HG03280 (cell line): ENCODE measurements at regions not wholly inside any gene's neighbourhood (a gene's known extent, or its start where the extent isn't known, plus 50 kb on each side); places are given as distances from the start of the nearest gene placed in this dataset.
"Not testable (repeated sequence)": the region's sequence is repeated elsewhere in the genome, so short reads cannot be mapped to it uniquely, and the experiment has no call there.

Source experiments
- ATAC-seq: cut with Tn5 transposase; IDR thresholded peaks from one replicate; pipeline ENCODE4 v1.9.1; 2021; ENCODE audit warnings: mild to moderate bottlenecking, moderate library complexity; ENCODE audit not compliant: unreplicated experiment

- ATAC-seq, result no peak
Observed at GRCh38 chr6:113221850-113222249, 635.3 kb upstream of the MARCKS start.

GRCh38 chr6:113246186-113246585 lies 611.0 kb upstream of the MARCKS start:
- ATAC-seq, result no peak

DNA sequence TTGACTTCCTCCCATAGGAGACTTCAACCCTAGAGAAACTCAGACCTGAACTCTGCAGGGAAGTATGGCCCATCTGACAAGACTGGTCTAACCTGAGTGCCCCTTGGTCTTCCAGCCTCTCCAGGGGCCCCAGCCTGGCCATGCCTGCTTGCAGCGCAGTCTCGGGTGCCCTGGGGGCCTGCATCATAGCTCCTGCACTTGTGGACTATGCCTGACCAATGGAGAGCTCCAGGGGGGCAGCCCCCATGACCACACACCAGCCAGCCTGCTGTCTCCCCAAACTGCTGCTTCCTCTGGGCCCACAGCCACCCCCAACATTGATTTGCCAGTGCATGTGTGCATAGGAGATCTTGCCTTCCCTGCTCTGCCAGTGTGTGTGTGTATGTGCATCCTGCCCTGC lies 608.6 kb upstream of the MARCKS start:
- ATAC-seq, result no peak

GRCh38 chr6:113254194-113254593 lies 603.0 kb upstream of the MARCKS start:
- ATAC-seq, result not testable (repeated sequence)

GRCh38 chr6:113258771-113259170 lies 598.4 kb upstream of the MARCKS start:
- ATAC-seq, result no peak

GRCh38 chr6:113271437-113271836 lies 585.7 kb upstream of the MARCKS start:
- ATAC-seq, result no peak

DNA sequence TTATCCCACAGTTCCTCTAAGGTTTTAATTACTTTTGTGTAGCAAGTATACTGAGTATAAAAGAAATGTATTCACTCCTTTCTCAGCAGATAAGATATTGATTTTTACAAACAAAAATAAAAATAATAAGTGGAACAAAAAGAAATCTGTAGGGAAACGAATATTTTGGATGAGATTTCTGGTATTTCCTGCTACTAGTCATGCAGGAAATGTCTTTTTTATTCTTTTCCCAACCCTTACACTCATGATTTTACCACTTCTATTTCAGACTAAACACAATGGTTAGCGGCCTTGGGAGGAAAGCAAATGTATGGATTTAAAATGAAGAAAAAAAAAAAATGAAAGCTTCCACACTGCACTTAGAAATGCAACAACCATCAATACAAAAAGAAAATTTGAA lies 580.5 kb upstream of the MARCKS start:
- no peak for ATAC-seq

GRCh38 chr6:113277111-113277510 lies 580.0 kb upstream of the MARCKS start:
- ATAC-seq, result no peak

GRCh38 chr6:113281014-113281413 lies 576.1 kb upstream of the MARCKS start:
- ATAC-seq, result no peak

- ATAC-seq, result no peak
Observed at GRCh38 chr6:113281431-113281830, 575.7 kb upstream of the MARCKS start.

GRCh38 chr6:113287396-113287795 lies 569.7 kb upstream of the MARCKS start:
- ATAC-seq, result no peak

DNA sequence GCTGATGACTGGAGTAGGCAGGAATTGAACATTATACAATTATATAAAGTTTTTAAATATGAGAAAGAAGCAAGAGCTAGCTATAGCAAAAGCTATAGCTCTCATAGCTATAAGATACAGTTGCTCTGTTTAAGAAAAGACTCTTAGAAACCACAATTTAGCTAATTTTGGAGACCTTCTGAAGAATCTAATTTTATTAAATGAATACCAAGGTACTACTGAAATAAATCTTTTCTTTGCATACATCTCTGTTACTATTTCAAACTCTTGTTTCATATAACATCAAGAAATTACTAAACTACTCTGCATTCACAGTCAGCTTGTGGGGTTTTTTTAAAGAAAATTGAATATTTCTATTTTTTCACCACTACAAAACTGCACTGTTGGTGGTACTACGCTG lies 568.7 kb upstream of the MARCKS start:
- no peak for ATAC-seq

GRCh38 chr6:113289166-113289565 lies 568.0 kb upstream of the MARCKS start:
- ATAC-seq, result no peak

DNA sequence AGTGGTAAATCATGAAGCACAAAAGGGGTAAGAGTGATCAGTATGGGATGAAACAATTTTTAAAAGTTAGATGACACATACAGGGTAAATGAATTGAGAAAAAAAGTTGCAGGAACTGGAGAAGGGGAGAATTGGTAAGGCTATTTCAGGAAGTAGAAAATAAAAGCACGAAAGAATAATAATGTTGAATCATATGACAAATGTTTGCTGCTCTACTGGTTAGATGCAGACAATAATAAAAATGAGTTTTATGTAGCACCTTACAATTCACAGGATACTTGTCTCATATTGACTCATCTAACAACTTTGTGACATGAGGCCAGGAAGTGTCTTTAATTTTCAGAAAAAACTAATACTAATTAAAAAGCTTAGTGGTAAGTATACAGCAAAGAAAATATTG lies 566.5 kb upstream of the MARCKS start:
- no peak for ATAC-seq

DNA sequence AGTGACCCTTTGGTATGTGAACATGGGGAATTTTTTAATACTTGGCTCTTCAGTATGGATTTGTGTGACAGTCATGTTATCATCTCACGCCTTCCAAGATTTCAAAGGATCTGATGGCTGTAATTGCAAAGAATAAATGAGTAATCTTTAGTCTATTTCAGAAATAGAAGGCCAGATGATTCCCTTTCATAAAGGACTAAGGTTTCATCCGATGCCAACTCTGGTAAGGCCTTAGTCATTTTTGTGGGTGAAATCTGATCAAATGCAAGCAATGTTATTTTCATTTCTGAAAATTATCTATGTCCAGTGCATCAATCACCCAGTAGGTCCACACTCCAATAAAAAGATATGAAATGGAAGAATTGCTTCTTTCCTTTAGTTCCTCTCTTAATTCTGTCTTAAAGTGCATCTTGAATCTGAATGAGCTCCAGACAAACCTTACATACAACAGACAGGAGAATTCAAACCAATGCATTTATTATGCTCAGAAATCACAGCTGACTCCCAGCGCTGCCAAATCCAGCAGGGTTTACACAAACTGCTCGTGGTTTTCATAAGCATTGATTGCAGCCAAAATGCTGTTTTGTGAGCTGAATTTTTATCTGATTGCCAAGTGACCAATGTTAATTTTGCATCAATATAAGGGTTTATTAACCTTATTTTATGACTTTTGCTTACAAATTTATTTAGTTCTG lies 565.2 kb upstream of the MARCKS start:
- no peak for ATAC-seq

- peak; percentile 69 for ATAC-seq
Observed at GRCh38 chr6:113292646-113293422, 564.3 kb upstream of the MARCKS start.

DNA sequence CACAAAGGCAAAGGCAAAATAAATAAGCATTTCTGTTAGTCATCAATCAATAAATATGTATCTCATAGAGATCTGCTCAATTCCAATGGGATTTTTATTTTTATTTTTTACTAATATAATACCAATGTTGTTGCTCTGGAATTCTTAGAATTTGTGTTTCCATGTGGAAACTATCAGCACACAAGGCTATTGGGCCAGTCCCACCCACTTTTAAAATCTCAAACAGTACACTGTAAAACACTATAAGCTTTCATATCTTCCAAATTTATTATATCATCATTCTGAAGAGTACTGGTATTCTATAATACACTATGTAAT lies 563.8 kb upstream of the MARCKS start:
- ATAC-seq, result peak; percentile 4

GRCh38 chr6:113299531-113299930 lies 557.6 kb upstream of the MARCKS start:
- no peak for ATAC-seq

DNA sequence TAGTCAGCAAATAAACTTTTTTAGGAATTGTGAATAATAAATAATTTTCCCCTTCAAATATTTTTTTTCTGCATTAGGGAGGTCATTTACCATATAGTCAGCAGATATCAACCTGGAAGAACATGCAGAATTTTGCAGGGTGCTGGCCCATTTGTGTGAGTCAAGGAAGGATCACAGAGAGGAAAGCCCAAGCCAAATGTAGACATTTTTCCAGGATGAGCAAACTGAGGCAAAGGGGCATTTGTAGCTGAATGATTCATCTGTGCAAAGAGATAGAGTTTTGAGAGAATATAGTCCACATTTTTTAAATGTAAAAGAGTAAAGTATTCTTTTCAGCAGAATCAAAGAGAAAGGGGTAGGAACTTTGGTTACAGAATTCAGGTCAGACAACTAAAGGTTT lies 555.5 kb upstream of the MARCKS start:
- no peak for ATAC-seq

GRCh38 chr6:113304116-113304515 lies 553.0 kb upstream of the MARCKS start:
- ATAC-seq, result no peak

- ATAC-seq, result peak; percentile 97
Observed at GRCh38 chr6:113306552-113307145, 550.5 kb upstream of the MARCKS start.

GRCh38 chr6:113308266-113308665 lies 548.9 kb upstream of the MARCKS start:
- no peak for ATAC-seq
